C4-2B (cell line): ENCODE measurements at regions not wholly inside any gene's neighbourhood (a gene's known extent, or its start where the extent isn't known, plus 50 kb on each side); places are given as distances from the start of the nearest gene placed in this dataset.

Experiments
- CTCF ChIP-seq: fragments of 450-650 bp; conservative IDR thresholded peaks from 2 replicates; pipeline ENCODE4 v1.5.1; 2017; ENCODE audit warnings: mild to moderate bottlenecking
- ZFX ChIP-seq: fragments of 450-650 bp; IDR thresholded peaks from 2 replicates; pipeline ENCODE4 v1.6.1; 2017

GRCh38 chr5:4424895-4425294 lies 715.2 kb upstream of the ADAMTS16 start:
- TF ChIP-seq CTCF (no peak), ZFX (no peak)
